ENCODE measurements at regions not wholly inside any gene's neighbourhood (a gene's known extent, or its start where the extent isn't known, plus 50 kb on each side); places are given as distances from the start of the nearest gene placed in this dataset.
A peak's percentile ranks its signal among the peaks of the same experiment; 100 is the strongest.
"Not testable (repeated sequence)": the region's sequence is repeated elsewhere in the genome, so short reads cannot be mapped to it uniquely, and the experiment has no call there.

GRCh38 chr4:147109800-147110199 lies 164.1 kb upstream of the TTC29 start:
- H2AFZ ChIP-seq (ENCODE audit: low read length) = no peak overlapping the region
- no peak overlapping the region for H3K23ac ChIP-seq (ENCODE audit: low read depth, low read length, poor library complexity)
- H3K4ac ChIP-seq (ENCODE audit: low read length) = no peak overlapping the region
- no peaks in the 10 kb centered on the region for H3K79me1 ChIP-seq (ENCODE audit: low read depth, low read length)
- no peak overlapping the region for H4K91ac ChIP-seq (ENCODE audit: low read depth, low read length, poor library complexity)
- H3K27me3 ChIP-seq (ENCODE audit: control insufficient read depth in 3 of 3, insufficient read depth in 3 of 3, low read depth in 1 of 3, low read length in 3 of 3) = no peaks in the 10 kb centered on the region
- DNase-seq (ENCODE audit: low spot score) = no peak
- H2BK120ac ChIP-seq (ENCODE audit: low read depth, low read length) = no peak overlapping the region
- H3K14ac ChIP-seq (ENCODE audit: low read length) = no peak overlapping the region
- no peak overlapping the region for H2BK12ac ChIP-seq (ENCODE audit: low read length)
- no peak overlapping the region for H3K9ac ChIP-seq (ENCODE audit: low read depth, low read length, poor library complexity)
- H2AK5ac ChIP-seq (ENCODE audit: low read depth, low read length) = no peak overlapping the region
- no peak overlapping the region for H3K27ac ChIP-seq (replicated peaks; ENCODE audit: low read length)
- no peaks in the 10 kb centered on the region for H3K9me3 ChIP-seq (replicated peaks in 1 of 2; ENCODE audit: control insufficient read depth in 2 of 2, insufficient read depth in 1 of 2, low read depth in 1 of 2, low read length in 2 of 2)
- no peak overlapping the region for H2BK15ac ChIP-seq (ENCODE audit: low read length)
- H3K4me2 ChIP-seq (ENCODE audit: insufficient read depth, low read length, poor library complexity, severe bottlenecking) = no peak overlapping the region
- H3K36me3 ChIP-seq (replicated peaks in 1 of 2; ENCODE audit: control insufficient read depth in 2 of 2, insufficient read depth in 2 of 2, low read length in 2 of 2) = no peaks in the 10 kb centered on the region
- H2BK5ac ChIP-seq (ENCODE audit: low read length) = no peak overlapping the region
- no CpG with 5 or more reads among the region's 1 CpG for WGBS, 2 donors (ENCODE audit: extremely low coverage in 2 of 2, insufficient read length in 2 of 2, insufficient replicate concordance in 1 of 2)
- H4K8ac ChIP-seq (ENCODE audit: low read depth, low read length) = no peak overlapping the region
- H3K18ac ChIP-seq (ENCODE audit: low read length) = no peak overlapping the region
- no peaks in the 10 kb centered on the region for H3K4me1 ChIP-seq (ENCODE audit: control insufficient read depth in 2 of 2, insufficient read depth in 1 of 2, low read depth in 1 of 2, low read length in 2 of 2)
- H3K4me3 ChIP-seq (ENCODE audit: low read length in 2 of 2) = no peak overlapping the region

DNA sequence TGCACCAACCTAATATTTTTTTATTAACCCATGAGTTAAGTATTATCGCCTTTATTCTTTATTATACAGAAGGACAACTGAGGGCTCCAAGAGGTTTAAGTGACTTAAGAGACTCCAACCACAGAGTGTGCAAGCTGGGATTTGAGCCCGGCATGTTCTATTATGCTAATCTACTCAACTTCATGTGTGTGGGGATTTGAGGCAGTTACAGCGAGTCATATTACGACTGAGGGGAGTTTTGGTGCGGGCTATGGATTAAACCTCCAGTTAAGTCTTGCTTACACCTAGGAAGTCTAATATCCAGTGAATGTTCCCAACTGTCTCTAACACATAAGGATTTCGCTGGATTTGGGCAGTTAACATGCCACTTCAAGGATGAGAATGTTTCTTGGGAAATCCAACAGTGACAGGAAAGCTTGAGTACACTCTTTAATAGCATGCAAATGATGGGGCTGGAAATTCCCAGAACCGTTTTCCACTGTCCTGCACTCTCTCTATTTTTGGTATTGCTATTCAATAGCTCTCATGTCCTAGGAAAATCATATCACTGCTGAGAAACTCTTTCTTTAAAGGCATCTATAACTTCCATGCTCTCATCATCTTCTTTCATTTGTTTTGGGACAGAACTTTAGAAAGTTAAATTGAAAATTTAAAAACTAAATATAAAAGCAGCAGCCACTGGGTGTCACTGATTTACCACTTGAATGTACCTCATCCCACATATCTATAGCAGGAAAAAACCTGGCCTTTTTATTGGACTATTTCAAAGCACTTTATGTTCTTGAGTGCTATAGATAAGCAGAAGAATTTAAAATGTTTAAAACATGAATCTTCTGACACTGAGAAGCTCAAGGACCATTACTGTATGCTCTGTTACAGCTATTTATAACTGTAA lies 165.1 kb upstream of the TTC29 start:
- Histone ChIP-seq H2AFZ (ENCODE audit: low read length) (no peak overlapping the region), H2BK15ac (ENCODE audit: low read length) (no peak overlapping the region), H2BK5ac (ENCODE audit: low read length) (no peak overlapping the region), H3K4me3 (ENCODE audit: low read length in 2 of 2) (no peak overlapping the region), H3K27ac (replicated peaks; ENCODE audit: low read length) (no peak overlapping the region), H3K4ac (ENCODE audit: low read length) (no peak overlapping the region), H3K18ac (ENCODE audit: low read length) (no peak overlapping the region), H3K9ac (ENCODE audit: low read depth, low read length, poor library complexity) (no peak overlapping the region), H3K27me3 (ENCODE audit: control insufficient read depth in 3 of 3, insufficient read depth in 3 of 3, low read depth in 1 of 3, low read length in 3 of 3) (no peaks in the 10 kb centered on the region), H3K4me2 (ENCODE audit: insufficient read depth, low read length, poor library complexity, severe bottlenecking) (no peak overlapping the region), H3K23ac (ENCODE audit: low read depth, low read length, poor library complexity) (no peak overlapping the region), H2AK5ac (ENCODE audit: low read depth, low read length) (no peak overlapping the region), H3K9me3 (replicated peaks in 1 of 2; ENCODE audit: control insufficient read depth in 2 of 2, insufficient read depth in 1 of 2, low read depth in 1 of 2, low read length in 2 of 2) (no peaks in the 10 kb centered on the region), H3K4me1 (ENCODE audit: control insufficient read depth in 2 of 2, insufficient read depth in 1 of 2, low read depth in 1 of 2, low read length in 2 of 2) (no peaks in the 10 kb centered on the region), H4K8ac (ENCODE audit: low read depth, low read length) (no peak overlapping the region), H3K36me3 (replicated peaks in 1 of 2; ENCODE audit: control insufficient read depth in 2 of 2, insufficient read depth in 2 of 2, low read length in 2 of 2) (no peaks in the 10 kb centered on the region), H2BK120ac (ENCODE audit: low read depth, low read length) (no peak overlapping the region), H2BK12ac (ENCODE audit: low read length) (no peak overlapping the region), H3K79me1 (ENCODE audit: low read depth, low read length) (no peaks in the 10 kb centered on the region), H4K91ac (ENCODE audit: low read depth, low read length, poor library complexity) (no peak overlapping the region), H3K14ac (ENCODE audit: low read length) (no peak overlapping the region)
- WGBS, 2 donors (ENCODE audit: extremely low coverage in 2 of 2, insufficient read length in 2 of 2, insufficient replicate concordance in 1 of 2) = no CpG with 5 or more reads among the region's 7 CpGs
- no peak for DNase-seq (ENCODE audit: low spot score)

- no CpG with 5 or more reads among the region's 6 CpGs for WGBS, 2 donors (ENCODE audit: extremely low coverage in 2 of 2, insufficient read length in 2 of 2, insufficient replicate concordance in 1 of 2)
- H3K4ac ChIP-seq (ENCODE audit: low read length); H3K79me1 ChIP-seq (ENCODE audit: low read depth, low read length); H2BK15ac ChIP-seq (ENCODE audit: low read length); H3K4me1 ChIP-seq (ENCODE audit: control insufficient read depth in 2 of 2, insufficient read depth in 1 of 2, low read depth in 1 of 2, low read length in 2 of 2); H3K27ac ChIP-seq (replicated peaks; ENCODE audit: low read length); H3K23ac ChIP-seq (ENCODE audit: low read depth, low read length, poor library complexity); DNase-seq (ENCODE audit: low spot score); H2BK5ac ChIP-seq (ENCODE audit: low read length); H3K4me3 ChIP-seq (ENCODE audit: low read length in 2 of 2); H3K4me2 ChIP-seq (ENCODE audit: insufficient read depth, low read length, poor library complexity, severe bottlenecking); H4K91ac ChIP-seq (ENCODE audit: low read depth, low read length, poor library complexity); H3K18ac ChIP-seq (ENCODE audit: low read length); H3K9me3 ChIP-seq (replicated peaks in 1 of 2; ENCODE audit: control insufficient read depth in 2 of 2, insufficient read depth in 1 of 2, low read depth in 1 of 2, low read length in 2 of 2); H2BK12ac ChIP-seq (ENCODE audit: low read length); H3K36me3 ChIP-seq (replicated peaks in 1 of 2; ENCODE audit: control insufficient read depth in 2 of 2, insufficient read depth in 2 of 2, low read length in 2 of 2); H2AFZ ChIP-seq (ENCODE audit: low read length); H3K9ac ChIP-seq (ENCODE audit: low read depth, low read length, poor library complexity); H3K27me3 ChIP-seq (ENCODE audit: control insufficient read depth in 3 of 3, insufficient read depth in 3 of 3, low read depth in 1 of 3, low read length in 3 of 3); H3K14ac ChIP-seq (ENCODE audit: low read length); H2AK5ac ChIP-seq (ENCODE audit: low read depth, low read length): not testable (repeated sequence)
- peak overlapping the region; percentile 17 for H2BK120ac ChIP-seq (ENCODE audit: low read depth, low read length)
- H4K8ac ChIP-seq (ENCODE audit: low read depth, low read length) = peak overlapping the region; percentile 43
Observed at GRCh38 chr4:147112196-147112595, 166.5 kb upstream of the TTC29 start.

DNA sequence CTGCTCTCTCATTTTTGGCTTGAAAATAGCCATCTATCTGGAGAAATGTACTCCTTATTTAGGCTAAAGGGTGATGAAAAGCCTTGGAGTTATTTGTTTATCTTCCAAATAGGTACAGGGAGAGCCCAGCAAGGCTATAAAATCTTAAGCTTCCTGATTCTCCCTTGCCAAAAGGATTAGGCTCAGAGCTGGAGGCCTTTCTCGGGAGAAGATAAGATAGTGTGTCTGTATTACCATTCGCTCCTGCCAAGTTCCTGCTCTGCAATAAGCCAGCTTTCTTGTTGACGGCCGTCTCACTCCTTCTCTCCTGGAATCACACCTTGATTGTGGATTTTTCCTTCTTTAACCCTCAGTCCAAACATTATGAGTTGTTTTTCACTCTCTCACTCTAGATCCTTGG lies 171.8 kb upstream of the TTC29 start:
- H2BK120ac ChIP-seq (ENCODE audit: low read depth, low read length) = no peak overlapping the region
- no peak overlapping the region for H3K9ac ChIP-seq (ENCODE audit: low read depth, low read length, poor library complexity)
- H3K18ac ChIP-seq (ENCODE audit: low read length) = no peak overlapping the region
- no peak for DNase-seq (ENCODE audit: low spot score)
- H3K9me3 ChIP-seq (replicated peaks in 1 of 2; ENCODE audit: control insufficient read depth in 2 of 2, insufficient read depth in 1 of 2, low read depth in 1 of 2, low read length in 2 of 2) = no peaks in the 10 kb centered on the region
- no peak overlapping the region for H3K27ac ChIP-seq (replicated peaks; ENCODE audit: low read length)
- no peaks in the 10 kb centered on the region for H3K4me1 ChIP-seq (ENCODE audit: control insufficient read depth in 2 of 2, insufficient read depth in 1 of 2, low read depth in 1 of 2, low read length in 2 of 2)
- H2BK5ac ChIP-seq (ENCODE audit: low read length) = no peak overlapping the region
- H2BK15ac ChIP-seq (ENCODE audit: low read length) = no peak overlapping the region
- H2BK12ac ChIP-seq (ENCODE audit: low read length) = no peak overlapping the region
- no peaks in the 10 kb centered on the region for H3K27me3 ChIP-seq (ENCODE audit: control insufficient read depth in 3 of 3, insufficient read depth in 3 of 3, low read depth in 1 of 3, low read length in 3 of 3)
- no peaks in the 10 kb centered on the region for H3K36me3 ChIP-seq (replicated peaks in 1 of 2; ENCODE audit: control insufficient read depth in 2 of 2, insufficient read depth in 2 of 2, low read length in 2 of 2)
- no peak overlapping the region for H3K23ac ChIP-seq (ENCODE audit: low read depth, low read length, poor library complexity)
- H4K91ac ChIP-seq (ENCODE audit: low read depth, low read length, poor library complexity) = no peak overlapping the region
- H3K4ac ChIP-seq (ENCODE audit: low read length) = no peak overlapping the region
- no peak overlapping the region for H2AFZ ChIP-seq (ENCODE audit: low read length)
- no peak overlapping the region for H3K4me3 ChIP-seq (ENCODE audit: low read length in 2 of 2)
- H3K79me1 ChIP-seq (ENCODE audit: low read depth, low read length) = no peaks in the 10 kb centered on the region
- no peak overlapping the region for H3K14ac ChIP-seq (ENCODE audit: low read length)
- WGBS, 2 donors (ENCODE audit: extremely low coverage in 2 of 2, insufficient read length in 2 of 2, insufficient replicate concordance in 1 of 2) = no CpG with 5 or more reads among the region's 4 CpGs
- H2AK5ac ChIP-seq (ENCODE audit: low read depth, low read length) = no peak overlapping the region
- H4K8ac ChIP-seq (ENCODE audit: low read depth, low read length) = no peak overlapping the region
- H3K4me2 ChIP-seq (ENCODE audit: insufficient read depth, low read length, poor library complexity, severe bottlenecking) = no peak overlapping the region

Data from neuronal stem cell (in vitro differentiated cells).